ENCODE measurements at regions not wholly inside any gene's neighbourhood (a gene's known extent, or its start where the extent isn't known, plus 50 kb on each side); places are given as distances from the start of the nearest gene placed in this dataset.

DNA sequence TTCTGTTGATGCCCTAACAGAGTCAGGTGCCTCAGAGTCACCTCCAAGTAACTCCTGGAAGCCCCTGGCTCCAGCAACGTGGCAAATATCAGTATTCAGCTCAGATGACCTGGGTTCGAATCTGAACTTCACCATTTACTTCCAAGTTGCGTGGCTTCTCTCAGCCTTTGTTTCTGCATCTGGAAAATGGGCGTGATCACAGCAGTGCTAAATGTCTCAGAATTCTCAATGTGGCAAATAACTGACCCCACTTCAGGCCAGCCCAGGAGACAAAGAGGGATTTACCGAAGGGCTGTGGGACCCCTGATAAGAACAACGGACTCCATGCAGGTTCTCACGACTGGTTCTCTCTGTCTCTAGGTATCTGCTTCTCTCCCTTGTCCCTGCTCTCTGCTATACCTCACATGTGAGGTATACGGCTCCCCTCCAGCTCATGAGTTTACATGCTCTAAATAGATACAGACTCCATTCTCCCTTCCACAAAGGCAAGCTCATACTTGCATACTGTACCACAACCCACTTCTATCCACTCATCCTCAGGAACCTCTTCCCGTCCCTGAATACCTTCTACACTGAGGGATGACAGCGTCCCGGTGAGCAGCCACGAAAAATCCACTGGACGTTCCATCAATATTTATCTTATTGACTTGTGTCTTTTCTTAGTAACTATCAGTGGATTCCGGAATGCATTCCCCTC, 84.1 kb downstream of the SNX5 start:
- TF ChIP-seq, protein P1, sequence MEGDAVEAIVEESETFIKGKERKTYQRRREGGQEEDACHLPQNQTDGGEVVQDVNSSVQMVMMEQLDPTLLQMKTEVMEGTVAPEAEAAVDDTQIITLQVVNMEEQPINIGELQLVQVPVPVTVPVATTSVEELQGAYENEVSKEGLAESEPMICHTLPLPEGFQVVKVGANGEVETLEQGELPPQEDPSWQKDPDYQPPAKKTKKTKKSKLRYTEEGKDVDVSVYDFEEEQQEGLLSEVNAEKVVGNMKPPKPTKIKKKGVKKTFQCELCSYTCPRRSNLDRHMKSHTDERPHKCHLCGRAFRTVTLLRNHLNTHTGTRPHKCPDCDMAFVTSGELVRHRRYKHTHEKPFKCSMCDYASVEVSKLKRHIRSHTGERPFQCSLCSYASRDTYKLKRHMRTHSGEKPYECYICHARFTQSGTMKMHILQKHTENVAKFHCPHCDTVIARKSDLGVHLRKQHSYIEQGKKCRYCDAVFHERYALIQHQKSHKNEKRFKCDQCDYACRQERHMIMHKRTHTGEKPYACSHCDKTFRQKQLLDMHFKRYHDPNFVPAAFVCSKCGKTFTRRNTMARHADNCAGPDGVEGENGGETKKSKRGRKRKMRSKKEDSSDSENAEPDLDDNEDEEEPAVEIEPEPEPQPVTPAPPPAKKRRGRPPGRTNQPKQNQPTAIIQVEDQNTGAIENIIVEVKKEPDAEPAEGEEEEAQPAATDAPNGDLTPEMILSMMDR (IDR thresholded peaks at IDR 0.05) = no peak
- no peak for TF ChIP-seq ZFX (IDR thresholded peaks at IDR 0.05; ENCODE audit: borderline replicate concordance)

All from 22Rv1 (cell line).